ENCODE measurements at regions not wholly inside any gene's neighbourhood (a gene's known extent, or its start where the extent isn't known, plus 50 kb on each side); places are given as distances from the start of the nearest gene placed in this dataset.

GRCh38 chr10:113350311-113351040 lies 202.4 kb upstream of the HABP2 start:
- Mint-ChIP-seq H3K4me1 (ENCODE audit: unreplicated experiment) (no peaks in the 10 kb centered on the region), H3K9me3 (ENCODE audit: unreplicated experiment) (no peaks in the 10 kb centered on the region), H3K27me3 (ENCODE audit: unreplicated experiment) (no peaks in the 10 kb centered on the region), H3K4me3 (ENCODE audit: unreplicated experiment) (no peak overlapping the region), H3K27ac (ENCODE audit: unreplicated experiment) (no peak overlapping the region), H3K36me3 (ENCODE audit: low read depth, unreplicated experiment) (no peaks in the 10 kb centered on the region)
- TF ChIP-seq CTCF (IDR thresholded peaks at IDR 0.05; ENCODE audit: unreplicated experiment): no peak
- DNase-seq (ENCODE audit: low spot score): no peak

DNA sequence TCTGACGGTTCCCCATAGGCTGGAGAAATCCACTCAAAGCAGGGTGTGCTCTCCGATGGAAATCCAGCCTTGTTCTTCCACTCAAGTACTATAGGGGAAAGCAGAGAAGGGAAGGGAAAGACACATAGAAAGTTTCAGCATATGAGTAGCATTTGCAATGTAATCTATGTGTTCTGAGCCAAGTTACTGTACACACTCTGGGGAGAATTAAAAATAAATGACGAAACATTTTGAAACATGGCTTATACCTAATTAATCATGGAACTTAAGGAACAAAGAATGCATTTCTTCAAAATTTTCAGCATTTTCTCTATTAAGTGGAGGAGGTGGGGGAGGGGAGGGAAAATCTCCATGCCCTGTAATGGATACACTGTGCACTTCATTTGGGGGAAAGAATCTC lies 198.1 kb upstream of the HABP2 start:
- Mint-ChIP-seq H3K4me1 (ENCODE audit: unreplicated experiment) (no peaks in the 10 kb centered on the region), H3K27ac (ENCODE audit: unreplicated experiment) (no peak overlapping the region), H3K27me3 (ENCODE audit: unreplicated experiment) (no peaks in the 10 kb centered on the region), H3K36me3 (ENCODE audit: low read depth, unreplicated experiment) (no peaks in the 10 kb centered on the region), H3K9me3 (ENCODE audit: unreplicated experiment) (no peaks in the 10 kb centered on the region), H3K4me3 (ENCODE audit: unreplicated experiment) (no peak overlapping the region)
- no peak for DNase-seq (ENCODE audit: low spot score)
- no peak for TF ChIP-seq CTCF (IDR thresholded peaks at IDR 0.05; ENCODE audit: unreplicated experiment)

GRCh38 chr10:113356794-113357680 lies 195.8 kb upstream of the HABP2 start:
- H3K4me3 Mint-ChIP-seq (ENCODE audit: unreplicated experiment): no peak overlapping the region
- no peaks in the 10 kb centered on the region for H3K36me3 Mint-ChIP-seq (ENCODE audit: low read depth, unreplicated experiment)
- H3K9me3 Mint-ChIP-seq (ENCODE audit: unreplicated experiment): no peaks in the 10 kb centered on the region
- H3K27ac Mint-ChIP-seq (ENCODE audit: unreplicated experiment): no peak overlapping the region
- H3K27me3 Mint-ChIP-seq (ENCODE audit: unreplicated experiment): no peaks in the 10 kb centered on the region
- no peak for DNase-seq (ENCODE audit: low spot score)
- TF ChIP-seq CTCF (IDR thresholded peaks at IDR 0.05; ENCODE audit: unreplicated experiment): no peak
- no peaks in the 10 kb centered on the region for H3K4me1 Mint-ChIP-seq (ENCODE audit: unreplicated experiment)

DNA sequence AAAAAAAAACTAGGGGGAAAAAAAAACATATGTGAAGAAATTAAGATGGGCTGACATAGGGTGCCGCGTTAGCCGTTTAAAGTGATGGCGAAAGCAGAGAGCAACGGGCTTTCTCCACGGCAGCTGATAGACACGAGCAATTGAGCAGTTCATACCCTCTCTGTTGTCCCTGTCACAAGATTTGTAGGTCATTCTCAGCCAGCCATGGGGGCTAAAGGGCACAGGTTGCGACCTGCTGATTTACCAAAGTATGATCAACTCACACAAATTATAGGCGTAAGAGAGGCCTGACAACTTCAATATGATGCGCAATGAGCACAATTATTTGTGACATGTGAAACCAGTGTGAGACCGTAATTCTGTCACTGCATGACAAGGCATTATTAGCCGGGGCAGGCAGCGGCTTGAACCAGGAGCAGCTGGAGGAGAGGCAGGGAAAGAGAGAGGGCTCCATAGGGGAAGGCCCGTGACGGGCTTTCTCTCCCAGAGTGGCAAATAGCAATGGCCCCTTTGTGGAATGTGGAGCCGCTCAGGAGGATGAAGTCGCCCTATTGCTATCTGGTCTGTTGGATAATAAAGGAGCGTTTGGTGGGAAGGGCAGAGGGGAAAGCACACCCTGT lies 195.1 kb upstream of the HABP2 start:
- no peak for TF ChIP-seq CTCF (IDR thresholded peaks at IDR 0.05; ENCODE audit: unreplicated experiment)
- DNase-seq (ENCODE audit: low spot score): no peak
- Mint-ChIP-seq H3K36me3 (ENCODE audit: low read depth, unreplicated experiment) (no peaks in the 10 kb centered on the region), H3K4me1 (ENCODE audit: unreplicated experiment) (no peaks in the 10 kb centered on the region), H3K27me3 (ENCODE audit: unreplicated experiment) (no peaks in the 10 kb centered on the region), H3K9me3 (ENCODE audit: unreplicated experiment) (no peaks in the 10 kb centered on the region), H3K27ac (ENCODE audit: unreplicated experiment) (no peak overlapping the region), H3K4me3 (ENCODE audit: unreplicated experiment) (no peak overlapping the region)
